Stimulated activated CD4-positive, alpha-beta T cell treated with anti-CD3 and anti-CD28 coated beads, Interleukin-1b, Interleukin-23, amount 100 ng/mL, for 4 hours (primary cell): ENCODE measurements at regions not wholly inside any gene's neighbourhood (a gene's known extent, or its start where the extent isn't known, plus 50 kb on each side); places are given as distances from the start of the nearest gene placed in this dataset.
"Not testable (repeated sequence)": the region's sequence is repeated elsewhere in the genome, so short reads cannot be mapped to it uniquely, and the experiment has no call there.

ENCODE experiments used
- DNase-seq, 2 donors: peaks; one replicate each; pipeline ENCODE4 v3.0.0-alpha.2; 2020; ENCODE audit warnings: low read depth in 2 of 2

DNA sequence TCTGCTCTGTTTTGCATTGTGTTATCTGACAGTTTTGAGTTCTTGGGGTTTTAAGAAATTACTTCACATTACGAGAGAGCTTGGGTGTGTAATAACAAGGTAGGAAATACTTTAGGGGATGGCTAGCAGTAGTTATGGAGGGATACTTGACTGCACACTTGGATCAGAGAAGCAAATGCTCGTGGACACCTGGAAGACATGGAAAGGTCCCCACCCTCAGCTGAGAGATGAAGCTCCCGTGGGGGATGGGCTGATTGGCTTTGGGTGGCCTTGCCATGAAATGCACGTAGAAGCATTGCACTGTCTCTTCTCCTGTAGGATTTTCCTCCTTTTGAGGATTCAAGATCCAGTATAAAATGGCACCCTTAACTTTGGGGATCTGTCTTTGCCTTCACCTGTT lies 61.5 kb upstream of the UNC93A start:
- DNase-seq, result no peak

DNA sequence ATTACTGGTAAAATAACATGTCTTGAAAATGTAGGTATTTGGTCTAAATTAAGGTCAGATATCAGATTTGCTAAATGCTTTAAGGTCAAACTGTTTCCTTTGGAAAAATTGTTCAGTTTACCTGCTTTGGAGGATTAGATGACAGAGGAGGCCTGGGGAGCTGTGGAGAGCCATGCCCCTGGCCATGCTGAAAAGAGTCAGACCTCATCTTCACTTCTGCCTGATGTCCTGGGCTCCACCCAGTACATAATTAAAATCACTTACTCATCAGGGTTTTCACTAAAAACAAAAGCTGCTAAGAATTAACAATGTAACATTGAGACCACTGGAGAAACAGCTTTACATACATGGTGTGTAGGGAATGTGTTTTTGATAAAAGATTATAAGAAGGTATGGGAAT lies 60.8 kb upstream of the UNC93A start:
- DNase-seq, result no peak

- no peak for DNase-seq
Observed at GRCh38 chr6:167232356-167232755, 58.8 kb upstream of the UNC93A start.

DNA sequence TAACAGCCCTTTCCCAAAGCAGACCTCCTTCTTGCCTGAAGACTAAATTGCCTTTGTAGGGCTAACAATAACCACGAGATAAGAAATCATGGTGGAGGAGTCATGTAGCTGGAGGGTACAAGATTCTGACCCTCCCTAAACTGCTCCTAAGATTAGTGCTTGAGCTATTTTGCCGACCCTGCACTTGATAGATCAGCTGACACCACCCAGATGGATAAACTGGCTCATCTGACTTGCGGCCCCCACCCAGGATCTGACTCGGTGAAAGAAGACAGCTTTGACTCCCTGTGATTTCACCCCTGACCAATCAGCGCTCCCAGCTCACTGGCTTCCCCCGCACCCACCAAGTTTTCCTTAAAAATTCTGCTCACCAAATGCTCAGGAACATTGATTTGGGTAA lies 57.6 kb upstream of the UNC93A start:
- no peak for DNase-seq

DNA sequence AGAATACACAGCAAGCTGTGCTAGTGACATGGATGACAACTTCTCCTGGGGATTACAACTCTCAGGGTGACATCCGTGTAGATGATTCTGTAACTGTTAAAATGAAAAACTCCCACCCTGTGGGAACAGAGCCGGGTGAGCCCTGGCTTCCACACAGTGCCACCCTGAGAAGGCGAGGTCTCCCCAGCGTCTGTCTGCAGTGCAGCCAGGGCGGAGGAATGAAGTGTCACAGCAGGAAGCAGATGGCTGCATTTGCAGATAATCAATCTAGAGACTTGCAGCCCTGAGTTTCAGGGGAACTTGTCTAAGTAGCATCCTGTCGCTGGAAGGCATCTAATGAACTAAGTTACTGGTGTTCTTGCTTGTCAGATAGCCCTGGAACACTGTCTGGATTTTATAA lies 56.5 kb upstream of the UNC93A start:
- not testable (repeated sequence) for DNase-seq

DNA sequence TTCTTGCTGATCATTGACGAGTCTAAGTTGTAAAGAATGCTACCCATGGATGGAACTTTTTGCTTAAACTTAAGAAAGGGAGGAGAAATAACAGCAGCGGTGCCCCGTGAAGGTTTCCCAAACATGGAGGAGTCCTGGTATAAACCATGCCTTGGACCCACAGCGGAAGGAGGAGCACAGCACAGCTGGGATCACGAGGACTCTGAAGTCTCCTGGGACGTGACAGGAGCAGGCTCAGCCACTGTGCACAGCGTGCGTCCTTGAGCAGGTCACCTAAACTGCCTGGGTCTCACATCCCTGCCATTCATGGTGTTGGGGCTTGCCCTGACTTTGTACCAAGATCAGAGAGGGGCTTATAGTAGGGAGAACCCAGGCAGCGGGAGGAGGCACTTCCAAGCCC lies 56.1 kb upstream of the UNC93A start:
- DNase-seq, result no peak

DNA sequence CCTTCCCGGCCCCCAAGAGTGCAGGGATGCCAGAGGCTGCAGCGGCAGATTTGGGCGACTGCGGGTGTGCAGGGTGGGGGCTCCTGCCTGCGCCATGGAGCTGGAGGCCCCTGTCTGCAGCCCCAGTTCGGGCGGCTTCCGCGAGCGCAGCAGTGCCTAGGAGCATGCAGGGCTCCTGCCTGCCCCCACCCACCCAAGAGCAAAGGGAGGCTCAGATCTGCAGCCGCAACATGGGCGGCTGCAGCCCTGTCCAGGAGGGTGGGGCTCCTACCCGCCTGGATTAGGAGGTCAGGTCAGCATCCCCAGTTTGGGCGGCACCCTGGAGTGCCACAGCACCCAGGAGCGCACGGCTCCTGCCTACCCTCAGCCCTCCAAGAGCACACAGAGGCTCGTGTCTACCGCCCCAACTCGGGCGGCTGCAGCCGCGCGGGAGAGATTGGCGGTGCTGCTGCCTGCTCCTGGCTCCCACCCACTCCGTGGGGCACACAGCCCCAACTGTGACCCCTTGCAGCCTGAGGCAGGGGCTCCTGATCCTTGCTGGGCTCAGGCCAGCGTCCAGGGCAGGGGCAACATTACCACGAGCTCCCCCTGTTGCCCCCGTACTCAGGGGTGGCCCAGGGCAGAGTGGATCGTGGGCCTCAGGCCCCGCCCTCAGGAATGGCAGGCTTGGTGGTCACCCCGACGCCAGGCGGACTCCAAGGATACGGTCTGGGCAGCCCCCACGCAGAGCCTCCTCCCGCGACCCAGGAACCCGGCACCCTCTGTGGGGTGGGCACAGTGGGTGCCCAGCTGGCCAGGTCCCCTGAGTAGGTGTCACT lies 55.5 kb upstream of the UNC93A start:
- DNase-seq, result no peak

GRCh38 chr6:167236239-167236571 lies 54.9 kb upstream of the UNC93A start:
- DNase-seq, result no peak

- no peak for DNase-seq
Observed at GRCh38 chr6:167237438-167238145, 53.5 kb upstream of the UNC93A start.

DNA sequence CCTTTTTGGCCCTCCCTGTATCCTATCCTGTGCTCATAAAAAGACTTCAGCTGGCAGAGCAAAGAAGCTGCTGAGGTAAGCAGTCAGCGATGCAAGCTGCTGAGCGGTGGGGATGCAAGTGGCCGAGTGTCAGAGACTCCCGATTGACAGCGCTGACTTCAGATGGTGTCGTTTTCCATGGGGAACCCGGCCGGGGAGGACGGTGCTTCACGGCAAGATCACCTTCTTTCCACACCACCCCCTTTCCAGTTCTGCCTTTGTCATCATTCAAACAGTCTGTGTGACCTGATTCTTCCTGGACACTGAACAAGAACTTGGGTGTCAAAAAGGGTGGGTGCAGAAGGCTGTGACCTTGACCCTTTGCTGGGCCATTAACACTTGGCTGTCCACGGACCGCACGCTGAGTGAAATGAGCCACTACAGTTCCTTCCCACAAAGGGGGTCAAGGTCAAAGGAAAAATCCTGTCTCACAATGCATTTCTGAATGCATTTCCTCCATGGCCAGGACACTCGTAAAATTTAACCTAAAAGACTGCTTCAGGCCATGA lies 52.9 kb upstream of the UNC93A start:
- DNase-seq, result no peak

DNA sequence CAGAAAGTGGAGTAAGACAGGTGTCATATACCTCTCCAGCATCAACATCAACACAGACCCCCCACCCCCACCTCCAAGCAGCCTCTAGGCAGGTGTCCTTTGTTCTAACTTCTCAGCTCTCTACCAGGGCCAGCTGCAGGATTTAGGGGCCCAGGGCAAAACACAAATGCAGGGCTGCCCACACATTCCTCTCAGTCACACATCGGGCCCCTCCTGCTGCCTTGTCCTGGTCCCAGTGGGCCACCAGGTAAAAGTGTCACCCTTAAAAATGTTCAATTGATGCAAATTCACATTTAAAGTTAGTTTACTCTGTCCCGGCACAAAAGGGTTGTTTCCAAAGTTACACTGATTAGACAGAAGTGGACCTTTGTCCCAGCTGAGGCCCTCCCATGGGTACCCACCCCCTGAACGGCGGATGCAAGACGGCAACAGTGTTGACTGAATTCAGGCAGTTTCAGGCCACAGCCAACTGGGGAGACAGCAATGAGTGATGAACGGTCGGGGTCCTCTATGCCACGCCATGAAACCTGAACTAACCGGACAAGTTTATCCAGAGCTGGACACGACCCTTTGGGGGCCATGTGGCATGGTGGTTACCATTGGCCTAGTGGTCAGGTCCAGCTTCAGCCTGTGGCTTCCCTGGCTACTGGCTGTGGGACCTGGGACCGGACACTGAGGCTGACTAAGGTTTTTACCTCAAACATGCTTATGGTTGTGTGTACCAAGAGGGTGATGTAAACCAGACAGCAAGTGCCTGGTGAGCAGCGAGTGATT lies 52.2 kb upstream of the UNC93A start:
- no peak for DNase-seq

- not testable (repeated sequence) for DNase-seq
Observed at GRCh38 chr6:167239470-167239869, 51.6 kb upstream of the UNC93A start.

- DNase-seq, result no peak
Observed at GRCh38 chr6:167240034-167240541, 51.0 kb upstream of the UNC93A start.
